HG03175 (cell line): ENCODE measurements at regions not wholly inside any gene's neighbourhood (a gene's known extent, or its start where the extent isn't known, plus 50 kb on each side); places are given as distances from the start of the nearest gene placed in this dataset.

Source experiments
- ATAC-seq: cut with Tn5 transposase; IDR thresholded peaks from one replicate; pipeline ENCODE4 v1.9.1; 2021; ENCODE audit warnings: mild to moderate bottlenecking, moderate library complexity; ENCODE audit not compliant: unreplicated experiment

DNA sequence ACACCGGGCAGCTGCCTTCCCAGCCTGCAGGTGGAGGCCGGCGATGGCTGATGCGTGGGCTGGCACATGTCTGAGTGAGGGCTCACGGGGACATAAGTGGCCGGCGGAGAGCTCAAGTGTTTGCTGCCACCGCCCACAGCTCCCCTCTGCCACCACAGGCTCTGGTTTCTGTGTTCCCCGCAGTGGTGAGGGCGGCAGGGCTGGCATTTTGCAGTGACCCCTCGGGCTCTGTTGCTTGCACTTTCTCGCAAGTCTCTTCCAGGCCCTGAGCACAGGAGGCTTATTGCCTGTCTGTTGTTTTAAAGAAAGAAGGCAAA lies 271.0 kb upstream of the RTL1 start:
- no peak for ATAC-seq

DNA sequence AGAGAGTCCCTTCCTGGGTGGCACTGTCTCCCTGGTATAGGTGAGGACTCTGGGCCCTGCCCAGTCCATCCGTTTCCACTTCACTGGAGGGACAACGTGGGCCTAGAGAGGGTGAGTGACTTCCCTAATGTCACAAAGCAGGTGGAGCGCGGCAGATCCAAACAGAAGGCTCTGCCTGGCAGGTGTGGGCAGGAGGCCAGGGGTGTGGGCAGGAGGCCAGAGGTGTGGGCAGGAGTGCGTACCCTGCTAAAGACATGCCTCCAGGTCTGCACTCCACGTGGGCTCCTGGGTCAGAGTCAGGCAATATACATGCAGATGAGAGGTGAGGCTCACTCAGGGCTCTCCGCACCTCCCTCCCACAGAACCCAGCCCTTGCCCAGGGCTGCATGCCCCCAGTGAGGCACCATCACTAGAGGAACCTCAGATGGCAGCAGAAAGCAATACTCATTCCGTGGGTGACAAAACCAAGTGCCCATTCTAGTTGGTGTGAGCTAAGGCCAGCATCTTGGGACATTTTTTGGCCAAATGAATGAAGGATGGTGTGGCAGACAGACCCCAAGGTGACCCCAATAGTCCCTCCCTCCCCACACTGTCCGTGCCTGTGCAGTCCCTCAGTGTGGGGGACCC lies 271.6 kb upstream of the RTL1 start:
- no peak for ATAC-seq

DNA sequence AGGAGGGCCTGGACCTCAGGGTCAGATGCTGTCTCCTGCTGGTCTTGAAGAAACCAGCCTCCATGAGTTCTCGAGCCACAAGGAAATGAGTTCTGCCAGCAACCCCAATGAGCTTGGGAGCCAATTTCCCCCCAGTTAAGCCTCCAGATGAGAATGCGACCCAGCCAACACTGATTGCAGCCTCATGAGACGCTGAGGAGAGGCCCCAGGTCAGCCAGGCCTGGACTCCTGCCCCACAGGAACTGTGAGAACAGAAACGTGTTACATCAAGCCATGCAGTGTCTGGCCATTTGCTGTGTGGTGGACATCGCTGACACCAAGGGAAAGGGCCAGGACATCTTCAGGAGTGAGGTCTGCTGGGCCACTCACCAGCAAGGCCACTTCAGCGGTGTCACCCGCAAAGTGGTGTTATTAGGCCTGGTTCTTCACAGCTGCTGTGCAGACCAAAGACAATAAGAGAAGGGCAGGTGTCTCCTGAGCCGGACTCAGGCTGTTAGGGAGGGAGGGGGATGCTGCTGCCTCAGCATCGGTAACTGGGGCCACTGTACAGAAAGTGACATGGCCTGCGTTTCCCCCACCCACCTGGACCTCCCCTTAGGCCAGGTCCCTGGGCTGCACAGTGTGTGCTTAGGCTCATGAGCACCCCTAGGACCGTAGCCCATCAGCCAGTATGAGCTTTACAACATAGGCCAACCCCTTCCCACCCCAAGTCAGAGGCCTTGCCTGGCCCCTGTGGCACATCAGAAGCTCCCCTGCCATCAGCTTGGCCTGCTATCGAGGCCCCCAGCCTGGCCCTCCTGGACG lies 272.4 kb upstream of the RTL1 start:
- no peak for ATAC-seq

DNA sequence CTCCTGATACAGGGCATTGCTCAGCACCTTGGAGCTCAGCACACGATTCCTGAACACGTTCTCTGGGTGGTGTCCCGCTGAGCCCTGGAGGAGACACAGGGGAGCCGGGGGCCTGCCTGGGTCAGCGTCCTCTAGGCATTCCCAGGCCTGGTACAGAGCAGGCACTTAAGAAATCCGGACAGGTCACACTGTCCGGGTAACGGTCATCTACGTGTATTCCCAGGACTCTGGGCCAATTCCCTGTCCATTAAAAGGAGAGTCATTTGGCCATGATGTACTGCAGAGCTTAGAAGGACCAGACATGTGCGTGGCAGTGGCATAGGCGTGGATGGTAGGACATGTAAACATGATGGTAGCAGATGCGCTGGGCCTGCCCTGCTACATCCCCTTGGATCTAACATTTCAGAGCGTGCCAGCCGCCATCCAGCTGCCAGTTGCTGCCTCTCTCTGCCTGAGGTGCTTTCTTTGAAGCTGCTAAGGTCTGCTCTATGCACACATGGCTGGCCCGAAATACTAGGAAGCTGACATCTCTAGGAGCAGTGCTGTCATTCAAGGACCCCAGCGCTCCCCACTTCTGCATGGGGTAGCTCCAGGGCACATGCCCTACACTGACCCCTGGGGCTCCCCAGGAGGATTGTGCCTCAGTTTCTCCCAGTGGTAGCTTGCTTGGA lies 273.1 kb upstream of the RTL1 start:
- ATAC-seq = no peak

DNA sequence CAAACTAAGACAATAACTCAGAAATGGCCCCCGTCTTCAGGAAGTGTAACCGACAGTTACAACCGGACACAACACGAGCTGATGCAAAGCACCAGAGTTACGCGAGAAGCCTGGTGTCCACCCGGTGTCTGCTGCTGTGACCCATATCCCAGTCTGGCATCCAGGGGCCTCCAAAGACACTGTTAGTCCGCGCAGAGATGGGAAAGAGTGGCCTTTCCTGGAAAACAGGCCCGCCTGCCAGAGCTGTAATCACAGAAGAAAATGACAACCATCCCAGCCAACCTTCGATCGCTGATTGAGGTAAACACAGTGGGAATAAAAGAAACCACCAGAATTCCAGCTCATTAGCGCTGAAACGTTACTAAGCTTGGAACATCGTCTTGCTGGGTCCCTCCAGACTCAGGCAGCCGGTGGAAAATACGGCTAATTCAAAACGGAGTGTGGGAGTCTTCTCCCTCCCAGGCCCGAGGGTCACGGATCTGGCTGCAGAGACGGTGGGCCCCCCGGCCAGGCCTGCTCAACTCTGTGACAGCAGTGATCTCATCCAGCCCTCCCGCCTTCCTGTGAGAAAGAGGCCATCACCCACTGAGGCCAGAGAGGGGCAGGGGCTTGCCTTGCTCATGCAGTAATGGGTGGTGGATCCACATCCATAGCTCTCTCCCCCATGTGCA lies 273.9 kb upstream of the RTL1 start:
- no peak for ATAC-seq

DNA sequence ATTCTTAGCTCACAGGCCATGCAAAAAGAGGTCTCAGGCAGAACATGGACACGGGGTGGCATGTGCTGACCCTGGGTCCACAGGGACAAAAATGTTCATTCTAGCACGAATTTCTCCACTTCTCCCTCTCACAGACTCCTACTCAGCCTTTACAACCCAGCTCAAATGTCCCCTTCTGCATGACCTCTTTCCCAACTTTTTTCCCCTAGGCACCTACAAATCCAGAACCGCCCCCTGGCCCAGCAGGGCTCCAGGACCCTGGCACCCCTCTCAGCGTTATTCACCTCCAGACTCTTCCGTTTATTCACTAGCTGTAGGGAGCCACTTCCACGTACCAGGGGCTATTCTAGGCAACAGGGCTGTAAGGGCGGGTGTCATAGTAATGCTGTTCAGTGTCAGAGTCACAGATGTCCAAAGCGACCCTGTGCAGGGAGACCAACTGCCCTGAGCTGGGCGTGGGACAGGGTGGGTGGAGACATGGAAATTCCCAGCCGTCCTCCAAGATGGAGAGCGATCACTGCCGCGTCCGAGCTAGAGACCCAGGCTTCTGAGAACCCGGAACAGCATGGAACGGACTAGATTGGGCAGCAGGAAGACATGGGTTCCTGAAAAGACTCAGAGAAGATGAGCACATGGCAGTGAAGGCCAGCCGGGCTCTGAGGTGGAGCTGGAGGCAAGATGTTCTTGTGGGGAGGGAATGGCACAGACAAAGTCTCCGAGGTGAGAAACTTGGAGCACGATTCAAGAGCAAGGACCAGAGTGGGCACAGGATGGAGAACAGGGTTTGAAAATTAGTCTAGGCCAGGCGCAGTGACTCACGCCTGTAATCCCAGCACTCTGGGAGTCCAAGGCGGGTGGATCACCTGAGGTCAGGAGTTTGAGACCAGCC lies 274.9 kb upstream of the RTL1 start:
- no peak for ATAC-seq

DNA sequence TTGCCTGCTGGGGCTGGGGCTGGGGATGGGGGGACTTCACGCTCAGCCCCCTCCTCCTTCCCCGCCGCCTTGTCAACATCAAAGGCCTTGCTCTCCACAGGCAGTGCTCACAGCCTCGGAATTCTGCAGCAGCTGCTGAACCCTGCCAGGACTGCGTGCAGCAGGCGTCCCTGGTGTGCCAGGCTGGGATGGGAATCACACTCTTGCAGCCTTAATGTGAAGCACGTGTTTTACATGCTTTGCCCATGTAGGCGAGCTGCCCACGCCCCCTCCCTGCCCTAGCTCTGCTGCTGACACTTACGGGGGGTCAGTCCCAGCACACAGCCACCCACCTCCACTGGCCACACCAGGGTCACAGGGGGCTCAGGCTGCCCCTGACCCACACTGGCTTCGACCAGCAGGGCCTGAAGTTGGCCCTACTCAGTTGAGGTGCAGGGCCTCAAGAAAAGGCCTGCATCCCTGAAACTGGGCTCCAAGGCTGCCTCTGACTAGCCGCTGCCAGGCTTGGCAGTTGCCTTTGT lies 276.2 kb upstream of the RTL1 start:
- ATAC-seq = no peak

DNA sequence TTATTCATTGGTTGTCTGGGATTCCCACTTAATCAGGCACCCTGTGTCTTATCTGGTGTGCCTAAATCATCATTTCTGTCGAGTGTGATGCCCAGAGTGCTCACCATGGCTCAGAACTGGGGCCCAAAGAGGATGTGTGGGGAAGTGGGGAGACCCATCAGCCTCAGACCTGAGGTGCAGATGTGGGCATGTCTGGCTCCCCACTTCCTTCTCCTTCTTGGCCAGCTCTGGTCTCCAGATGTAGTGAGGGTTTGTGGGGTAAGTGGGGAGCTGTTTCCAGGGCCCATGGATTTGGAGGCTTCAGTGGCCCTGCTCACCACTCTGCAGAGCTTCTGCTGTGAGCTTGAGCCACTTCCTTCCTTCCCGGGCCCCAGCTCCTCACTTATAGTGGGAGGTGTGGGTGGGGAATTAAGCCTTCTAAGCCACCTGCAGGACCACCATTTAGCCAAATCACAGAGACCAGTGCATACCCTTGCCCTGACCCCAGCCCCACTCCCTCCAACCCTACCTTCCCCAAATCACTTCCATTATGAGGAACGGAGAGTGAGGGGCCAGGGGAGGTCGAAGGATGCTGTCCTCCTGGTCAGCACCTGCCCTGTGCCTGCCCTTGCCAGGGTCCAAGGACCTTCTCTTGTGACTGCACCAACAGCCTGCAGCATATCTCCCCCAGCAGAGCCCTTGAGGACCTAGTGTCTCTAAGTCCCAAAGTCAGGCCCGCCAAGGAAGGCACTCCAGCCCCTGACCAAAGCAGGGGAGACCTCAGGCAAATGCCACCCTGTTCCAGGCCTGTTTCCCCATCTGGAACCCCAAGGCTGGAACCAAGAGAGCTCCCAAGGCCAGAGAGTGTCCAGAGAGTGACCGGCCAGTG lies 278.2 kb upstream of the RTL1 start:
- no peak for ATAC-seq

DNA sequence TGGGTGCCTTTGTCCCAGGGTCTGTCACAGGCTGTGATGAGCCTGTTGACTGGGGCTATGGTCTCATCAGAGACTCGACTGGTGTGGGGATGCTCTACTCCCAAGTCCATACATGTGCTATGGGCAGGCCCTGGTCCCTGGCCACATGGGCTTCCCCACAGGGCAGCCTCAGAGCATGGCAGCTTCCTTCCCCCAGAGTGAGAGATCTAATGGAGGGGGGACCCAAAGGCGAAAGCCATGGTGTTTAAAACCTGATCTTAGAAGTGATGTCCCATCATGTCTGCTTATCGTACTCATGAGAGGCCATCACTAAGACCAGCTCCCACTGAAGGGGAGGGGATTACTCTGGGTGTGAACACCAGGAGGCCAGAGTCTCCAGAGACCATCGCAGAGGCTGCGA lies 279.0 kb upstream of the RTL1 start:
- no peak for ATAC-seq

DNA sequence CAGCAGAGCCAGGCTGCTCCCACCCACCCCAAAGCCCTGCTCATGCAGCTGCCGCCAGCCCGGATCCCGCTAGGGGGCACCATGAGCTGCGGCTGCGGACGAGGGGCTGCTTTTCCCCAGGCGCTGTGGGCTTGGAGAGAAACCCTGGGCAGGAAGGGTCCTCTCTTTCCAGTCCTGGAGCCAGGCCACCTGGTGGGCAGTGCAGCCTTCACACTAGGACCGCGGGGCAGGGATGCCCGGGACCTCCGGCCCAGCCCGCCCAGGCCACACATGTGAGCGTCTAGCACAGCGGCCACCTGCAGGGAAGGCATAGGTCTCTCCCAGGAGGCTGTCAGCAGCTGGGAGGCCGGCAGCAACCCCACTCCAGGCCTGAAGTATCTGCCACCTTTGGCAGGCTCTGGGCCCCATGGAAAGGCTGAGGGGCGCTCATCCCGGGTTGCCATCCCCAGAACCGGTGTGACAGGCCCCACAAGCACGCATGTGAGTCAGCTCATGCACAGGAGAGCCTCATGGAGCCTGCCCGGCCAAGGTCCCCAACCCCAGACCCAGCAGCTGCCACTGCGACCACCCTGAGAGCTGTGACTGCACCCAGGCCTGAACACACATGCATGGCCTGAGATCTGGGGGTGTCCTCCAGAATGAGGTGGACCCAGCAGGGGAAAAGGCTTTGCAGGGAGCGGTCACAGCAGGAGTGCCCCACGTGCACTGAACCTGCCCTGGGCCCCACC lies 280.0 kb upstream of the RTL1 start:
- ATAC-seq = no peak

DNA sequence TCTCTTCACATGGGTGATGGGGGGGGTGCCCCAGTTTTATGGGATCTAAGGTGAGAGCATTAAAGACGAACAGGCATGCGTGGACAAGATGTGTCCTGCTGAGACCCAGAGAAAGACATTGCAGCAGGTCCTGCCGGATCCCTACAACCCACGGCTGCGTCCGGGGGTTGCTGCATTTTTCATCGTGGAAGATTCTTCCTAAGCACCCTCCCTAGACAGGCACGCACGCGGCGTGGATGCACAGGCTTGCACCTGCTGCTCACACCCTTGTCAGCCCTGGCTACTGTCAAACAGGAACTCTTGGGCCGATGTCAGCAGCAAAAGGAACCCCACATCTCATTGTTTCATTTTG lies 280.6 kb upstream of the RTL1 start:
- ATAC-seq = no peak

DNA sequence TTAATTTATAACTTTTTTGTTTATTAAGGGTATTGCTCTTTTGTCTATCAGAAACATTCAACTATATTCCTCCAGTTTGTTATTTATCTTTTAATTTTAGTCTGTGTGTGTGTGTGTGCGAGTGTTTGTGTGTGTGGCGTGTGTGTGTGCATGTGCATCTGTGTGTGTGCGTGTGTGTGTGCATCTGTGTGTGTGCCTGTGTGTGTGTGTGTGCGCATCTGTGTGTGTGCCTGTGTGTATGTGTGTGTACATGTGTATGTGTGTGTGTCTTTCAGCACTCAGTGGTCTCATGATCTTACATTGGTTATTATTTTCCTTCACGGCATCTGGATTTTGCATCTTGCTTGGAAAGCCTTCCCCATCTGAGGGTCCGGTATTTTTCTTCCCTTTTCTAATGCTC lies 281.1 kb upstream of the RTL1 start:
- ATAC-seq = no peak

DNA sequence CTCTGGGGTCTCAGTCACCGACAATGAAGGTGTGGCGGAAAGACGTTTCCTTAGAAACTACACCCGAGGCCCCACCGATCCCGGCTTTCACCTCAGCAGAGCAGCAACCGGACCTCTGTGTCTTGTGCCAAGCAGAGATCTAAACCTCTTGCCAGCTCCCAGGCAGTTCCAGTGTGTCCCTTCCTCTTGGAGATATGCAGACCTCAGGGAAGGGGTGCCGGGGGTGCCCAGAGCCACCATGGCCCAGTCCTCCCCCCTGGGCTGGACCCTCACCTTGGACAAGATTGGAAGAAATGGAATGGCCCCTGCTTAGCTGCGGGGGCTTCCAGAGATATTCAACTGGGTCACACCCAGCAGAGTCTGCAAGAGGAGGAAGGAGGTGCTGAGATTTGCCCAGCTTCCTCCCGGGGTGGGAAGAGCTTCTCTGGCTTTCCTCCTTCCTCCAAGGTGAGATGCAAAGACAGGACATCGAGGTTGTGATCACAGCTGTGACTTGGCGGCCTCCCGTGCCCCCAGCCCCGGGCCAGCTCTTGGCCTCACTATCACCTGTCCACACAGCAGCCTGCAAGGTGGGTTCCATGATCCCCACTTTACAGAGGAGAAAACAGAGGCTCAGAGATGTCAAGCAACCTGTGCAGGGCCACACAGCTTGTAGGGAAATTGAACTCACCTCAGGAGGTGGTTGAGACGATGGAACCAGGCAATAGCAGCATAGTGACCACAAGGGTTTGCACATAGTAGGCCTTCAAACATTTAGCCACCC lies 281.7 kb upstream of the RTL1 start:
- ATAC-seq = no peak

DNA sequence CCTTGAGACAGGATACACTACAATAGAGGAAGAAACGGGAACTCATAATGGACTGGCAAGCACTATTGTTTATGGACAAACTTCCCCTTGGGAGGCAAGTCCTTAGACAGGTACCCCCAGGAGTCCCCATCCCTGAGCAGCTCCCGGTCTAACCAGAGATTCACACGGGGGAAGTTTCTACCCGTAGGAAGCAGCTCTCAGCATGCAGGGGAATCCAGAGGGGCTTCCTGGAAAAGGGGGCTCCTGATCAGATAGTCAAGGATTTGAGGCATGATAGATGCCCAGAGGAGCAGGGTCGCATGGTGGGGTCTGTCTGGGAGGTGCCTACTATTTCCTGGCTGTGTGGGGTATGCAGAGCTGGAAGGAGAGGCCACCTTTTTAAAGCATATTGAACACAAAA lies 282.4 kb upstream of the RTL1 start:
- no peak for ATAC-seq

DNA sequence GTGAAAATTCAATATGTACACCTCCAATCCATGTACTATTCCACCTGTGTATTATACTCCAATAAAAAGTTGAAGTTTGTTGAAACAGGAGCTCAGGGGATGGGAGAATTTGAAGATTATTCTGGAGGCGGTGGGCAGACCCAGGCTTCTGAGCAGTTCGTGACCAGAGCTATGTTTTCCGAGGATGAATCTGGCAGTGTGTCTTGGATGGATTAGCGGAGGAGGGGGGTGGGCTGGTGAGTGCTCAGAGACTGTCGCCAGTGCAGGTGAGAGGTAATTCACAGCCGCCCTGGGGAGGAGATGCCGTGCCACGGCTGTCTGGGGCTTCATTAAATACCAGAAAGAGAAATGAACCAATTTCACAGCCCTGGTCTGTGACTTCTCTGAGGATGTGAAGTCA lies 283.0 kb upstream of the RTL1 start:
- ATAC-seq = no peak

DNA sequence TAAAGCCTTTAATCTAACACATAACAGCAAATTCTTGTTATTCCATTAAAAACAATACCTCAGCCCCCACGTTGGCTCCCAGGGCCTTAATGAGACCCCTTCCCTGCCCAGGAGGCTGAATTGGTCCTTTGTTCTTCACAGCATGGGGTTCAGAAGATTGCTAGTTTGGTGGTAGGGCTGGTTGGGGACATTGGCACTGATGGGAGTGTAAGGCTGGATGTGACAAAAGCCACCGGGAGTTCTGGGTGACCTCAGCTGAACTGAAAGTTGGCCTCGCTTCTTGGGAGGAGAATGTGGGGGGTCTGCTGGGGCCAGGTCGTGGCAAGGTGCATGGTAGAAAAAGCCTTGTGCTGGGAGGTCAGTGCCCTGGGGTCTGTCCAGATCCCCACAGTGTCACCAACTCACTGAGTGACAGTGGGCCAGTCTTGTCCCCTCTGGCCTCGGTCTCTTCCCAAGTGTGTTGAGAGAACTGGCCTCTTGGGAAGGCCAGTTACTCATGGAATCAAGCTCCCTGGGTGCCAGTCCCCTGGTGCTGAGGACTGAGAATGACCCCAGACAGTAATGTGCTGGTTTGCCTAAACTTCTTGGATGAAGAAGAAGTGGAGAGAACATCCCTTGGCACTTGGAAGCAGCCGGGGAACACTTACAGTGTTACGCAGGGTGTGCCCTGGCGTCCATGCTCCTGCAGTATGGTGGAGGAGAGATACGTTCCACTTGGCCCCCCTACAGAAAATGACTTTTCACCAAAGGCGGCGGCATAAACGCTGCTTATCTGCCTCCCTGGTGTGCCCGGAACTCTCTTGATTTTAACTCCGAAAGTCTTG lies 283.7 kb upstream of the RTL1 start:
- ATAC-seq = no peak

DNA sequence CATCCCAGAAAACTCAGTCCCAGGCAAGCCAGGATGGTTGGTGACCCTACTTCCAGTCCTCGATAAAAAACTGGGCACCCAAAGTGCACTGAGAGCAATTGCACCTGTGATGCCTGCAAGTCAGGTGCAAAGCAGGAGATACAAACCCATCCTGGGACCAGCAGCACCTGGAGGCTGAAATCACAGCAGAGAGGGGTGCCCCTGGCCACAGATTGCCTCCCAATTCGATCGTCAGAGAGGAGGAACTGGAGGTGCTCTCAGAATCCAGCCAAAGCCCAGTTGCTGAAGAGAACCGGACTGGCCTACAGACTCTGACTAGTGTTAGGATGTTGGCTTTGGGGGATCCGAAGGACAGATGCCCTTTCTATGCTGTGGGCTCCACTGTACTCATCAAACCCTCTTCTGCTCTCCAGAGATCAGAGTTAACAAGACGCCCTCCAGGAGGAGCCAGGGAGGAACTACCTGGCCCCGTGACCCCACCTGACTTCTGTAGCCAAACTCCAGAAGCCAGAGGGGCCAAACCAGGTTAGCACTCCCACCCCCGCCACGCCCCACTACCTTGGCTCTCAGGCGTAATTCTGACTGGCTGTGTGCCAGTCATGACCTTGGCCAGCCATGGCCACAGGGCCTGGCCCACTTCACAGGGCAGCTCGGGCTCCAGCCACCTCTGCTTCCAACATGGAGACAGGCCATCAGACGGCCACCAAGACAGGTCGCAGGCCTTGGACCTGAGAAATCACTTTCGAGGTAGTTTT lies 284.5 kb upstream of the RTL1 start:
- ATAC-seq = no peak
